A673 (cell line): ENCODE measurements at regions not wholly inside any gene's neighbourhood (a gene's known extent, or its start where the extent isn't known, plus 50 kb on each side); places are given as distances from the start of the nearest gene placed in this dataset.

ENCODE experiments used
- CTCF ChIP-seq: fragments of 300-800, 200-600 bp; sonication (generic); conservative IDR thresholded peaks from 2 replicates; pipeline ENCODE4 v1.5.1; 2017; ENCODE audit warnings: low read depth, mild to moderate bottlenecking, antibody characterized with exemption, low read length, moderate library complexity, mixed read lengths
- EZH2 ChIP-seq: fragments of 200-600 bp; sonication (generic); IDR thresholded peaks from 2 replicates; pipeline ENCODE4 v1.6.1; 2017; ENCODE audit warnings: borderline replicate concordance, low read depth, mild to moderate bottlenecking, mixed read lengths, antibody characterized with exemption, low read length; ENCODE audit not compliant: poor library complexity, severe bottlenecking

GRCh38 chr1:47491341-47491753 lies 53.5 kb downstream of the FOXD2 start:
- TF ChIP-seq CTCF = no peak
- TF ChIP-seq EZH2 = no peak
